WTC11 (cell line): ENCODE measurements at regions not wholly inside any gene's neighbourhood (a gene's known extent, or its start where the extent isn't known, plus 50 kb on each side); places are given as distances from the start of the nearest gene placed in this dataset.
A peak's percentile ranks its signal among the peaks of the same experiment; 100 is the strongest.

Experiments
- ATAC-seq: fragments of 200-7000 bp; cut with Tn5 transposase; 2 replicates; pipeline ENCODE4 v1.10.0; 2021; ENCODE audit warnings: mild to moderate bottlenecking, moderate library complexity
- CTCF ChIA-PET: fragments of 300-600 bp; sonication (Branson Sonifier 250); formaldehyde crosslinking; loops from one replicate; lab custom pipeline; 2021; ENCODE audit warnings: antibody characterized with exemption; lab: Charles Lee
- POLR2A ChIA-PET: fragments of 350-600 bp; sonication (Branson Sonifier 250); formaldehyde crosslinking; loops from one replicate; lab custom pipeline; 2021; ENCODE audit warnings: antibody characterized with exemption; lab: Charles Lee
- DNase-seq: peaks from one replicate; pipeline ENCODE4 v3.0.0; 2021; ENCODE audit warnings: low spot score
- H3K27ac Mint-ChIP-seq: 2 replicates; pipeline ENCODE4 v1.8.0; 2021; ENCODE audit warnings: mixed read lengths
- H3K27me3 Mint-ChIP-seq: 2 replicates; pipeline ENCODE4 v1.8.0; 2021; ENCODE audit warnings: low read depth, mild to moderate bottlenecking, moderate library complexity, mixed read lengths
- H3K36me3 Mint-ChIP-seq: 2 replicates; pipeline ENCODE4 v1.8.0; 2021; ENCODE audit warnings: mixed read lengths
- H3K4me1 Mint-ChIP-seq: 2 replicates; pipeline ENCODE4 v1.8.0; 2022; ENCODE audit warnings: mixed read lengths
- H3K4me3 Mint-ChIP-seq: 2 replicates; pipeline ENCODE4 v1.8.0; 2021; ENCODE audit warnings: mild to moderate bottlenecking, moderate library complexity, mixed read lengths
- H3K9me3 Mint-ChIP-seq: 2 replicates; pipeline ENCODE4 v1.8.0; 2021; ENCODE audit warnings: mixed read lengths
- CREM ChIP-seq: sonication (generic); formaldehyde crosslinking; IDR thresholded peaks from 2 replicates; pipeline ENCODE4 v1.8.1; 2022; ENCODE audit warnings: mild to moderate bottlenecking, missing genetic modification reagents, moderate library complexity
- FOXJ3 ChIP-seq: sonication (generic); formaldehyde crosslinking; IDR thresholded peaks from 2 replicates; pipeline ENCODE4 v1.9.0; 2021; ENCODE audit warnings: missing genetic modification reagents, mild to moderate bottlenecking, borderline replicate concordance
- GRHL2 ChIP-seq: fragments of 250-450 bp; sonication (Bioruptor Pico); IDR thresholded peaks from 2 replicates; pipeline ENCODE4 v1.8.0; 2022; ENCODE audit warnings: mild to moderate bottlenecking, moderate library complexity; ENCODE audit not compliant: insufficient replicate concordance, severe bottlenecking
- JUN ChIP-seq: sonication (generic); formaldehyde crosslinking; IDR thresholded peaks from 2 replicates; pipeline ENCODE4 v1.8.0; 2023; ENCODE audit warnings: mild to moderate bottlenecking, missing genetic modification reagents
- KAT7 ChIP-seq: sonication (generic); formaldehyde crosslinking; IDR thresholded peaks from 2 replicates; pipeline ENCODE4 v1.8.1; 2023; ENCODE audit warnings: missing genetic modification reagents, mild to moderate bottlenecking, borderline replicate concordance
- MXD4 ChIP-seq: fragments of 250-450 bp; sonication (Bioruptor Pico); IDR thresholded peaks from 2 replicates; pipeline ENCODE4 v1.8.0; 2021; ENCODE audit warnings: mild to moderate bottlenecking, moderate library complexity, borderline replicate concordance
- NFYB ChIP-seq: sonication (generic); formaldehyde crosslinking; conservative IDR thresholded peaks from 2 replicates; pipeline ENCODE4 v1.8.0; 2022; ENCODE audit warnings: low read depth, missing genetic modification reagents
- RELA ChIP-seq: sonication (generic); formaldehyde crosslinking; IDR thresholded peaks from 2 replicates; pipeline ENCODE4 v1.8.1; 2022; ENCODE audit warnings: missing genetic modification reagents, mild to moderate bottlenecking, borderline replicate concordance
- RORB ChIP-seq: fragments of 250-450 bp; sonication (Bioruptor Pico); IDR thresholded peaks from 2 replicates; pipeline ENCODE4 v1.9.0; 2021; ENCODE audit warnings: mild to moderate bottlenecking
- SP1 ChIP-seq: sonication (generic); formaldehyde crosslinking; conservative IDR thresholded peaks from 2 replicates; pipeline ENCODE4 v1.8.1; 2022; ENCODE audit warnings: missing genetic modification reagents
- TEAD1 ChIP-seq: sonication (generic); formaldehyde crosslinking; IDR thresholded peaks from 2 replicates; pipeline ENCODE4 v1.8.0; 2022; ENCODE audit warnings: mild to moderate bottlenecking, missing genetic modification reagents
- TP53 ChIP-seq: sonication (generic); formaldehyde crosslinking; IDR thresholded peaks from 2 replicates; pipeline ENCODE4 v1.8.1; 2023; ENCODE audit warnings: mild to moderate bottlenecking, missing genetic modification reagents
- ZNF219 ChIP-seq: sonication (generic); formaldehyde crosslinking; IDR thresholded peaks from 2 replicates; pipeline ENCODE4 v1.8.0; 2023; ENCODE audit warnings: missing genetic modification reagents, mild to moderate bottlenecking, borderline replicate concordance
- ZNF425 ChIP-seq: fragments of 250-450 bp; sonication (Bioruptor Pico); conservative IDR thresholded peaks from 2 replicates; pipeline ENCODE4 v1.9.0; 2021; ENCODE audit warnings: mild to moderate bottlenecking
- ZNF512 ChIP-seq: sonication (generic); formaldehyde crosslinking; IDR thresholded peaks from 2 replicates; pipeline ENCODE4 v1.8.1; 2022; ENCODE audit warnings: missing genetic modification reagents, borderline replicate concordance
- TF ChIP-seq, protein P1 (sequence below): fragments of 250-450 bp; sonication (Bioruptor Pico); IDR thresholded peaks from 2 replicates; pipeline ENCODE4 v1.8.0; 2021; ENCODE audit warnings: mild to moderate bottlenecking
- TF ChIP-seq, protein P2 (sequence below): sonication (generic); formaldehyde crosslinking; IDR thresholded peaks from 2 replicates; pipeline ENCODE4 v1.8.1; 2023; ENCODE audit warnings: mild to moderate bottlenecking, missing genetic modification reagents, moderate library complexity
- TF ChIP-seq, protein P3 (sequence below): sonication (generic); formaldehyde crosslinking; IDR thresholded peaks from 2 replicates; pipeline ENCODE4 v1.8.0; 2023; ENCODE audit warnings: missing genetic modification reagents, mild to moderate bottlenecking, borderline replicate concordance
- TF ChIP-seq, protein P4 (sequence below): sonication (generic); formaldehyde crosslinking; IDR thresholded peaks from 2 replicates; pipeline ENCODE4 v1.8.1; 2023; ENCODE audit warnings: mild to moderate bottlenecking, missing genetic modification reagents
- TF ChIP-seq, protein P5 (sequence below): sonication (generic); formaldehyde crosslinking; conservative IDR thresholded peaks from 2 replicates; pipeline ENCODE4 v1.8.1; 2023; ENCODE audit warnings: mild to moderate bottlenecking, low read depth, missing genetic modification reagents, moderate library complexity

DNA sequence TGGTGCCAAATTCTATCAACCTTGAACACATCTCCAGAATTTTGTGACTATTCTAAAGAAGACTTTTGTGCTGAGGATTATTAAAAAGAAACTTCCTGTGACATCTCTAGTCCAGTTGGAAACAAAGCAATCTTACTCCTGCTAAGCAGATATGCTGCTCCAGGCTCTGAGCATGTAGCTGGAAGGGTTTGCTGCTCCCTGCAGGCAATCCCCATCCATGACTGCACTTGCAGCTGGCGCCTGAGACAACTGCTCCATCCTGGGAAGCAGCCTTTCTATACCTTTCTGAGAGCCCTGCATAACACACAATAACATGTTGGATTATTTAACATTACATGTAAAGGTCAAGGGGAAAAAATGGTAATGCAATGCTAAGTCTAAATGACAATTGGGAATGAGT is 105.1 kb downstream of the NDUFA12 start:
- peak; percentile 34 for DNase-seq
- Mint-ChIP-seq H3K9me3 (no peaks in the 10 kb centered on the region), H3K27ac (no peak overlapping the region), H3K36me3 (no peaks in the 10 kb centered on the region), H3K4me3 (no peak overlapping the region), H3K27me3 (no peaks in the 10 kb centered on the region), H3K4me1 (no peaks in the 10 kb centered on the region)
- peak; percentile 72 for ATAC-seq
- ChIA-PET CTCF (interaction anchor here (0.6 to 1.7 kb wide), 2 partner anchors 23 to 181 kb away, joined by 3 to 9 read pairs; no protein-coding TSS in a partner anchor), POLR2A (no interaction called here)
- TF ChIP-seq KAT7 (CRISPR knock-in tag) (no peak), NFYB (CRISPR knock-in tag) (no peak), SP1 (CRISPR knock-in tag) (no peak), RELA (no peak), CREM (no peak), GRHL2 (CRISPR knock-in tag) (no peak), ZNF219 (CRISPR knock-in tag) (no peak), ZNF512 (no peak), RORB (CRISPR knock-in tag) (no peak), JUN (CRISPR knock-in tag) (no peak), MXD4 (CRISPR knock-in tag) (no peak)
- TF ChIP-seq, protein P1, sequence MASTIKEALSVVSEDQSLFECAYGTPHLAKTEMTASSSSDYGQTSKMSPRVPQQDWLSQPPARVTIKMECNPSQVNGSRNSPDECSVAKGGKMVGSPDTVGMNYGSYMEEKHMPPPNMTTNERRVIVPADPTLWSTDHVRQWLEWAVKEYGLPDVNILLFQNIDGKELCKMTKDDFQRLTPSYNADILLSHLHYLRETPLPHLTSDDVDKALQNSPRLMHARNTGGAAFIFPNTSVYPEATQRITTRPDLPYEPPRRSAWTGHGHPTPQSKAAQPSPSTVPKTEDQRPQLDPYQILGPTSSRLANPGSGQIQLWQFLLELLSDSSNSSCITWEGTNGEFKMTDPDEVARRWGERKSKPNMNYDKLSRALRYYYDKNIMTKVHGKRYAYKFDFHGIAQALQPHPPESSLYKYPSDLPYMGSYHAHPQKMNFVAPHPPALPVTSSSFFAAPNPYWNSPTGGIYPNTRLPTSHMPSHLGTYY = no peak
- TF ChIP-seq, protein P2, sequence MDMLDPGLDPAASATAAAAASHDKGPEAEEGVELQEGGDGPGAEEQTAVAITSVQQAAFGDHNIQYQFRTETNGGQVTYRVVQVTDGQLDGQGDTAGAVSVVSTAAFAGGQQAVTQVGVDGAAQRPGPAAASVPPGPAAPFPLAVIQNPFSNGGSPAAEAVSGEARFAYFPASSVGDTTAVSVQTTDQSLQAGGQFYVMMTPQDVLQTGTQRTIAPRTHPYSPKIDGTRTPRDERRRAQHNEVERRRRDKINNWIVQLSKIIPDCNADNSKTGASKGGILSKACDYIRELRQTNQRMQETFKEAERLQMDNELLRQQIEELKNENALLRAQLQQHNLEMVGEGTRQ = no peak
- TF ChIP-seq, protein P3, sequence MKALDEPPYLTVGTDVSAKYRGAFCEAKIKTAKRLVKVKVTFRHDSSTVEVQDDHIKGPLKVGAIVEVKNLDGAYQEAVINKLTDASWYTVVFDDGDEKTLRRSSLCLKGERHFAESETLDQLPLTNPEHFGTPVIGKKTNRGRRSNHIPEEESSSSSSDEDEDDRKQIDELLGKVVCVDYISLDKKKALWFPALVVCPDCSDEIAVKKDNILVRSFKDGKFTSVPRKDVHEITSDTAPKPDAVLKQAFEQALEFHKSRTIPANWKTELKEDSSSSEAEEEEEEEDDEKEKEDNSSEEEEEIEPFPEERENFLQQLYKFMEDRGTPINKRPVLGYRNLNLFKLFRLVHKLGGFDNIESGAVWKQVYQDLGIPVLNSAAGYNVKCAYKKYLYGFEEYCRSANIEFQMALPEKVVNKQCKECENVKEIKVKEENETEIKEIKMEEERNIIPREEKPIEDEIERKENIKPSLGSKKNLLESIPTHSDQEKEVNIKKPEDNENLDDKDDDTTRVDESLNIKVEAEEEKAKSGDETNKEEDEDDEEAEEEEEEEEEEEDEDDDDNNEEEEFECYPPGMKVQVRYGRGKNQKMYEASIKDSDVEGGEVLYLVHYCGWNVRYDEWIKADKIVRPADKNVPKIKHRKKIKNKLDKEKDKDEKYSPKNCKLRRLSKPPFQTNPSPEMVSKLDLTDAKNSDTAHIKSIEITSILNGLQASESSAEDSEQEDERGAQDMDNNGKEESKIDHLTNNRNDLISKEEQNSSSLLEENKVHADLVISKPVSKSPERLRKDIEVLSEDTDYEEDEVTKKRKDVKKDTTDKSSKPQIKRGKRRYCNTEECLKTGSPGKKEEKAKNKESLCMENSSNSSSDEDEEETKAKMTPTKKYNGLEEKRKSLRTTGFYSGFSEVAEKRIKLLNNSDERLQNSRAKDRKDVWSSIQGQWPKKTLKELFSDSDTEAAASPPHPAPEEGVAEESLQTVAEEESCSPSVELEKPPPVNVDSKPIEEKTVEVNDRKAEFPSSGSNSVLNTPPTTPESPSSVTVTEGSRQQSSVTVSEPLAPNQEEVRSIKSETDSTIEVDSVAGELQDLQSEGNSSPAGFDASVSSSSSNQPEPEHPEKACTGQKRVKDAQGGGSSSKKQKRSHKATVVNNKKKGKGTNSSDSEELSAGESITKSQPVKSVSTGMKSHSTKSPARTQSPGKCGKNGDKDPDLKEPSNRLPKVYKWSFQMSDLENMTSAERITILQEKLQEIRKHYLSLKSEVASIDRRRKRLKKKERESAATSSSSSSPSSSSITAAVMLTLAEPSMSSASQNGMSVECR (CRISPR knock-in tag) = no peak

DNA sequence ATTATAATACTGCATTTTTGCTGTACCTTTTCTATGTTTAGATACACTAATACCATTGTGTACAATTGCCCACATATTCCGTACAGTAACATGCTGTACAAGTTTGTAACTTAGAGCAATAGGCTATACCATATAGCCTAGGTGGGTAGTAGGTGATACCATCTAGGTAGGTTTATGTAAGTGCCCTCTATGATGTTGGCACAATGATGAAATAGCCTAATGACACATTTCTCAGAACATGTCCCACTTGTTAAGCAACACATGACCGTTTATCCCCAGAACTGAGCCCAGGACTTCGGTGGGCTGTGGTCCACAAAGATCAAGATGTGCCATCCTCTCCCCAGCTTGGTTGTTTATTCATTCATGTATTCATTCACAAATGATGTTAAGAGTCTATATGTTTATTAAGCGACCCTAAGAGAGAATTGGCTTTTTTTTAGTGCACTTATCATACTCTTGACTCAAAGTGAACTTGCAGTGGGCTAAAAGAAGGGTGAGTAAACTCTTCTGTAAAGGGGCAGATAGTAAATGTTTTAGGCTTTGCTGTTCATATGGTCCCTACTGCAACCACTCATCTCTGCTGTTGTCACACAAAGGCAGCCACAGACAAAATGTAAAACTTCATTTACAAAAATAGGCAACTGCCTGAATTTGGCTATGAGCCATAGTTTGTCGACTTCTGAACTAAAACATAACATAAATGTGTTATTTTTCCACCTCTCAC is 110.8 kb downstream of the NDUFA12 start:
- no peak overlapping the region for H3K4me3 Mint-ChIP-seq
- no peak for DNase-seq
- CTCF ChIA-PET = no interaction called here
- H3K4me1 Mint-ChIP-seq = no peaks in the 10 kb centered on the region
- no peak for ATAC-seq
- H3K27ac Mint-ChIP-seq = no peak overlapping the region
- H3K36me3 Mint-ChIP-seq = no peaks in the 10 kb centered on the region
- POLR2A ChIA-PET = interaction anchor here (0.6 kb wide), 1 partner anchor 694 kb away, joined by 3 read pairs; no protein-coding TSS in a partner anchor
- no peaks in the 10 kb centered on the region for H3K27me3 Mint-ChIP-seq
- H3K9me3 Mint-ChIP-seq = no peaks in the 10 kb centered on the region
- no peak for TF ChIP-seq FOXJ3
- no peak for TF ChIP-seq TP53
- TF ChIP-seq, protein P4, sequence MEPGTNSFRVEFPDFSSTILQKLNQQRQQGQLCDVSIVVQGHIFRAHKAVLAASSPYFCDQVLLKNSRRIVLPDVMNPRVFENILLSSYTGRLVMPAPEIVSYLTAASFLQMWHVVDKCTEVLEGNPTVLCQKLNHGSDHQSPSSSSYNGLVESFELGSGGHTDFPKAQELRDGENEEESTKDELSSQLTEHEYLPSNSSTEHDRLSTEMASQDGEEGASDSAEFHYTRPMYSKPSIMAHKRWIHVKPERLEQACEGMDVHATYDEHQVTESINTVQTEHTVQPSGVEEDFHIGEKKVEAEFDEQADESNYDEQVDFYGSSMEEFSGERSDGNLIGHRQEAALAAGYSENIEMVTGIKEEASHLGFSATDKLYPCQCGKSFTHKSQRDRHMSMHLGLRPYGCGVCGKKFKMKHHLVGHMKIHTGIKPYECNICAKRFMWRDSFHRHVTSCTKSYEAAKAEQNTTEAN (CRISPR knock-in tag) = no peak
- TF ChIP-seq TEAD1 (CRISPR knock-in tag) = no peak
- TF ChIP-seq, protein P5, sequence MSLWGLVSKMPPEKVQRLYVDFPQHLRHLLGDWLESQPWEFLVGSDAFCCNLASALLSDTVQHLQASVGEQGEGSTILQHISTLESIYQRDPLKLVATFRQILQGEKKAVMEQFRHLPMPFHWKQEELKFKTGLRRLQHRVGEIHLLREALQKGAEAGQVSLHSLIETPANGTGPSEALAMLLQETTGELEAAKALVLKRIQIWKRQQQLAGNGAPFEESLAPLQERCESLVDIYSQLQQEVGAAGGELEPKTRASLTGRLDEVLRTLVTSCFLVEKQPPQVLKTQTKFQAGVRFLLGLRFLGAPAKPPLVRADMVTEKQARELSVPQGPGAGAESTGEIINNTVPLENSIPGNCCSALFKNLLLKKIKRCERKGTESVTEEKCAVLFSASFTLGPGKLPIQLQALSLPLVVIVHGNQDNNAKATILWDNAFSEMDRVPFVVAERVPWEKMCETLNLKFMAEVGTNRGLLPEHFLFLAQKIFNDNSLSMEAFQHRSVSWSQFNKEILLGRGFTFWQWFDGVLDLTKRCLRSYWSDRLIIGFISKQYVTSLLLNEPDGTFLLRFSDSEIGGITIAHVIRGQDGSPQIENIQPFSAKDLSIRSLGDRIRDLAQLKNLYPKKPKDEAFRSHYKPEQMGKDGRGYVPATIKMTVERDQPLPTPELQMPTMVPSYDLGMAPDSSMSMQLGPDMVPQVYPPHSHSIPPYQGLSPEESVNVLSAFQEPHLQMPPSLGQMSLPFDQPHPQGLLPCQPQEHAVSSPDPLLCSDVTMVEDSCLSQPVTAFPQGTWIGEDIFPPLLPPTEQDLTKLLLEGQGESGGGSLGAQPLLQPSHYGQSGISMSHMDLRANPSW (CRISPR knock-in tag) = no peak
- no peak for TF ChIP-seq ZNF425
